Panc1 (cell line): ENCODE measurements at regions not wholly inside any gene's neighbourhood (a gene's known extent, or its start where the extent isn't known, plus 50 kb on each side); places are given as distances from the start of the nearest gene placed in this dataset.

ENCODE experiments used
- POLR2AphosphoS5 ChIP-seq: IDR thresholded peaks from 2 replicates; pipeline ENCODE4 v1.6.1; 2012; ENCODE audit warnings: mild to moderate bottlenecking, low read depth, low read length, moderate library complexity
- SIN3A ChIP-seq: IDR thresholded peaks from 2 replicates; pipeline ENCODE4 v1.6.1; 2012; ENCODE audit warnings: low read depth, mild to moderate bottlenecking, low read length, moderate library complexity, borderline replicate concordance; ENCODE audit not compliant: insufficient read depth
- TF ChIP-seq, protein P1 (sequence below): fragments of 450-650 bp; IDR thresholded peaks from 2 replicates; pipeline ENCODE4 v1.5.1; 2017; ENCODE audit warnings: mild to moderate bottlenecking
- TF ChIP-seq, protein P2 (sequence below), 2 experiments: IDR thresholded peaks; 2 replicates each; pipeline ENCODE4 v1.6.1; 2011 to 2012; ENCODE audit warnings: low read depth in 2 of 2, control low read depth in 1 of 2, low read length in 1 of 2, mild to moderate bottlenecking in 1 of 2, moderate library complexity in 1 of 2; ENCODE audit not compliant: insufficient read depth in 1 of 2

- TF ChIP-seq, protein P1, sequence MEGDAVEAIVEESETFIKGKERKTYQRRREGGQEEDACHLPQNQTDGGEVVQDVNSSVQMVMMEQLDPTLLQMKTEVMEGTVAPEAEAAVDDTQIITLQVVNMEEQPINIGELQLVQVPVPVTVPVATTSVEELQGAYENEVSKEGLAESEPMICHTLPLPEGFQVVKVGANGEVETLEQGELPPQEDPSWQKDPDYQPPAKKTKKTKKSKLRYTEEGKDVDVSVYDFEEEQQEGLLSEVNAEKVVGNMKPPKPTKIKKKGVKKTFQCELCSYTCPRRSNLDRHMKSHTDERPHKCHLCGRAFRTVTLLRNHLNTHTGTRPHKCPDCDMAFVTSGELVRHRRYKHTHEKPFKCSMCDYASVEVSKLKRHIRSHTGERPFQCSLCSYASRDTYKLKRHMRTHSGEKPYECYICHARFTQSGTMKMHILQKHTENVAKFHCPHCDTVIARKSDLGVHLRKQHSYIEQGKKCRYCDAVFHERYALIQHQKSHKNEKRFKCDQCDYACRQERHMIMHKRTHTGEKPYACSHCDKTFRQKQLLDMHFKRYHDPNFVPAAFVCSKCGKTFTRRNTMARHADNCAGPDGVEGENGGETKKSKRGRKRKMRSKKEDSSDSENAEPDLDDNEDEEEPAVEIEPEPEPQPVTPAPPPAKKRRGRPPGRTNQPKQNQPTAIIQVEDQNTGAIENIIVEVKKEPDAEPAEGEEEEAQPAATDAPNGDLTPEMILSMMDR: no peak
- TF ChIP-seq POLR2AphosphoS5: no peak
- TF ChIP-seq, protein P2, sequence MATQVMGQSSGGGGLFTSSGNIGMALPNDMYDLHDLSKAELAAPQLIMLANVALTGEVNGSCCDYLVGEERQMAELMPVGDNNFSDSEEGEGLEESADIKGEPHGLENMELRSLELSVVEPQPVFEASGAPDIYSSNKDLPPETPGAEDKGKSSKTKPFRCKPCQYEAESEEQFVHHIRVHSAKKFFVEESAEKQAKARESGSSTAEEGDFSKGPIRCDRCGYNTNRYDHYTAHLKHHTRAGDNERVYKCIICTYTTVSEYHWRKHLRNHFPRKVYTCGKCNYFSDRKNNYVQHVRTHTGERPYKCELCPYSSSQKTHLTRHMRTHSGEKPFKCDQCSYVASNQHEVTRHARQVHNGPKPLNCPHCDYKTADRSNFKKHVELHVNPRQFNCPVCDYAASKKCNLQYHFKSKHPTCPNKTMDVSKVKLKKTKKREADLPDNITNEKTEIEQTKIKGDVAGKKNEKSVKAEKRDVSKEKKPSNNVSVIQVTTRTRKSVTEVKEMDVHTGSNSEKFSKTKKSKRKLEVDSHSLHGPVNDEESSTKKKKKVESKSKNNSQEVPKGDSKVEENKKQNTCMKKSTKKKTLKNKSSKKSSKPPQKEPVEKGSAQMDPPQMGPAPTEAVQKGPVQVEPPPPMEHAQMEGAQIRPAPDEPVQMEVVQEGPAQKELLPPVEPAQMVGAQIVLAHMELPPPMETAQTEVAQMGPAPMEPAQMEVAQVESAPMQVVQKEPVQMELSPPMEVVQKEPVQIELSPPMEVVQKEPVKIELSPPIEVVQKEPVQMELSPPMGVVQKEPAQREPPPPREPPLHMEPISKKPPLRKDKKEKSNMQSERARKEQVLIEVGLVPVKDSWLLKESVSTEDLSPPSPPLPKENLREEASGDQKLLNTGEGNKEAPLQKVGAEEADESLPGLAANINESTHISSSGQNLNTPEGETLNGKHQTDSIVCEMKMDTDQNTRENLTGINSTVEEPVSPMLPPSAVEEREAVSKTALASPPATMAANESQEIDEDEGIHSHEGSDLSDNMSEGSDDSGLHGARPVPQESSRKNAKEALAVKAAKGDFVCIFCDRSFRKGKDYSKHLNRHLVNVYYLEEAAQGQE (IDR thresholded peaks at IDR 0.05; ENCODE audit: insufficient read depth in 1 of 2, low read depth in 2 of 2, low read length in 1 of 2): no peak
- TF ChIP-seq SIN3A: no peak
Measured at GRCh38 chr1:170307426-170307825, 161.7 kb downstream of the NTMT2 start.
